Stomach (tissue), 8 donors: ENCODE measurements at regions not wholly inside any gene's neighbourhood (a gene's known extent, or its start where the extent isn't known, plus 50 kb on each side); places are given as distances from the start of the nearest gene placed in this dataset.
"Not testable (repeated sequence)": the region's sequence is repeated elsewhere in the genome, so short reads cannot be mapped to it uniquely, and the experiment has no call there.

Experiments
- DNase-seq, 2 donors: peaks; one replicate each; pipeline versions ENCODE4 v3.0.0 to v3.0.0-alpha.2; 2013 to 2019
- H3K27ac ChIP-seq, 5 donors: fragments of 200-600 bp in 4 of 5; sonication (generic) in 4 of 5; one replicate each; pipeline ENCODE4 v1.5.1; 2013 to 2019; ENCODE audit warnings: mild to moderate bottlenecking in 1 of 5, moderate library complexity in 1 of 5
- H3K27me3 ChIP-seq, 3 donors: fragments of 200-600 bp; sonication (generic); one replicate each; pipeline ENCODE4 v1.5.1; 2017 to 2019; ENCODE audit warnings: mixed run types in 1 of 3
- H3K36me3 ChIP-seq, 4 donors: fragments of 200-600 bp; sonication (generic); 1 replicate in 3 of 4; 2 replicates in 1 of 4; pipeline ENCODE4 v1.5.1; 2016 to 2019
- H3K4me1 ChIP-seq, 4 donors: fragments of 200-600 bp; sonication (generic); one replicate each; pipeline ENCODE4 v1.5.1; 2016 to 2019
- H3K4me3 ChIP-seq, 4 donors: fragments of 200-600 bp; sonication (generic) in 3 of 4; one replicate each; pipeline ENCODE4 v1.5.1; 2016 to 2019; ENCODE audit warnings: mild to moderate bottlenecking in 1 of 4
- H3K9me3 ChIP-seq, 4 donors: fragments of 200-600 bp; sonication (generic); one replicate each; pipeline ENCODE4 v1.5.1; 2016 to 2019
- CTCF ChIP-seq, 7 experiments: fragments of 450-650 bp in 4 of 7; fragments of 200-600 bp in 3 of 7; sonication (generic) in 3 of 7; IDR thresholded peaks; one replicate each; pipeline ENCODE4 v1.5.1; 2016 to 2019; ENCODE audit warnings: antibody characterized with exemption in 7 of 7, control low read depth in 2 of 7, mild to moderate bottlenecking in 1 of 7
- EP300 ChIP-seq: sonication (generic); formaldehyde crosslinking; IDR thresholded peaks from one replicate; pipeline ENCODE4 v1.6.1; 2017; ENCODE audit warnings: antibody characterized with exemption
- POLR2A ChIP-seq, 4 donors: fragments of 450-650 bp; IDR thresholded peaks; one replicate each; pipeline ENCODE4 v1.6.1; 2016; ENCODE audit warnings: antibody characterized with exemption in 4 of 4, control low read depth in 2 of 4, mild to moderate bottlenecking in 1 of 4, moderate library complexity in 1 of 4
- POLR2AphosphoS5 ChIP-seq, 3 donors: sonication (generic); formaldehyde crosslinking; IDR thresholded peaks; one replicate each; pipeline ENCODE4 v1.6.1; 2016; ENCODE audit warnings: antibody characterized with exemption in 3 of 3
- WGBS, 5 donors: extraction: QIAGEN DNeasy Blood & Tissue Kit in 3 of 5; methylation state at CpG; one replicate each; pipeline versions ENCODE4 v1.1.5 to v1.1.7; 2013 to 2018; 5-methylcytosine and 5-hydroxymethylcytosine counted together
- intact Hi-C: fragments of 100-400 bp; cut with DNase I; formaldehyde crosslinking; loops from one replicate; pipeline ENCODE4 v1.15.1; 2023; ENCODE audit warnings: low total_unique reads
- donor health status: healthy with polysubstance abuse.
- donor health status: Bipolar disorder and iron deficiency.
- donor health status: healthy.

GRCh38 chr17:27368980-27369379 lies 75.1 kb downstream of the WSB1 start:
- peaks cover 4 to 16% (median 9%) of the 10 kb centered on the region in 4 donors for H3K9me3 ChIP-seq
- no peak for TF ChIP-seq EP300
- H3K4me1 ChIP-seq: peaks cover 0 to 3% (median 0%) of the 10 kb centered on the region in 4 donors
- 61 to 75% (median 70%) methylated on average over 4 of the region's 4 CpGs for WGBS, 5 donors
- no peaks in the 10 kb centered on the region for H3K27me3 ChIP-seq
- intact Hi-C loops: no loop called here
- no peak for DNase-seq
- H3K4me3 ChIP-seq: no peak overlapping the region
- no peak overlapping the region for H3K27ac ChIP-seq
- no peaks in the 10 kb centered on the region for H3K36me3 ChIP-seq

- no peak overlapping the region for H3K4me3 ChIP-seq
- TF ChIP-seq POLR2AphosphoS5 (IDR thresholded peaks at IDR 0.05): no peak
- no peak for TF ChIP-seq EP300
- TF ChIP-seq CTCF (IDR thresholded peaks at IDR 0.05): no peak
- no peak for TF ChIP-seq POLR2A (IDR thresholded peaks at IDR 0.05)
- intact Hi-C loops: no loop called here
- no peaks in the 10 kb centered on the region for H3K36me3 ChIP-seq
- 92 to 100% (median 100%) methylated on average over 1 of the region's 1 CpG for WGBS, 5 donors
- DNase-seq: no peak
- no peaks in the 10 kb centered on the region for H3K27me3 ChIP-seq
- no peak overlapping the region for H3K27ac ChIP-seq
- no peaks in the 10 kb centered on the region for H3K4me1 ChIP-seq
- peaks cover 4 to 19% (median 10%) of the 10 kb centered on the region in 4 donors for H3K9me3 ChIP-seq
These were observed 76.9 kb downstream of the WSB1 start for GRCh38 chr17:27370776-27371175.

- DNase-seq, H3K4me3 ChIP-seq, H3K4me1 ChIP-seq, H3K27ac ChIP-seq, intact Hi-C loops, H3K36me3 ChIP-seq, H3K27me3 ChIP-seq: not testable (repeated sequence)
- peaks cover 4 to 26% (median 10%) of the 10 kb centered on the region in 4 donors for H3K9me3 ChIP-seq
These were observed 79.8 kb downstream of the WSB1 start for GRCh38 chr17:27373695-27374094.

GRCh38 chr17:27376637-27377547 lies 79.4 kb upstream of the KSR1 start:
- peaks cover 17 to 23% (median 17%) of the 10 kb centered on the region in 4 donors for H3K4me1 ChIP-seq
- H3K36me3 ChIP-seq: no peaks in the 10 kb centered on the region
- H3K27ac ChIP-seq: no peak overlapping the region
- H3K27me3 ChIP-seq: peaks cover 0 to 12% (median 0%) of the 10 kb centered on the region in 3 donors
- DNase-seq: no peak
- H3K9me3 ChIP-seq: peaks cover 0 to 15% (median 6%) of the 10 kb centered on the region in 4 donors
- H3K4me3 ChIP-seq: no peak overlapping the region
- no peak for TF ChIP-seq POLR2AphosphoS5 (IDR thresholded peaks at IDR 0.05)
- TF ChIP-seq POLR2A (IDR thresholded peaks at IDR 0.05): no peak
- no peak for TF ChIP-seq CTCF (IDR thresholded peaks at IDR 0.05)
- no peak for TF ChIP-seq EP300
- 72 to 85% (median 82%) methylated on average over 5 of the region's 5 CpGs for WGBS, 5 donors
- intact Hi-C loops: no loop called here

- no peaks in the 10 kb centered on the region for H3K36me3 ChIP-seq
- no peak for TF ChIP-seq EP300
- no peak for TF ChIP-seq POLR2A (IDR thresholded peaks at IDR 0.05)
- TF ChIP-seq CTCF (IDR thresholded peaks at IDR 0.05): no peak
- no peak for TF ChIP-seq POLR2AphosphoS5 (IDR thresholded peaks at IDR 0.05)
- peaks cover 17 to 23% (median 17%) of the 10 kb centered on the region in 4 donors for H3K4me1 ChIP-seq
- H3K4me3 ChIP-seq: no peak overlapping the region
- H3K27me3 ChIP-seq: peaks cover 0 to 12% (median 0%) of the 10 kb centered on the region in 3 donors
- peaks cover 0 to 13% (median 4%) of the 10 kb centered on the region in 4 donors for H3K9me3 ChIP-seq
- WGBS, 5 donors: 70 to 88% (median 76%) methylated on average over 9 of the region's 9 CpGs
- intact Hi-C loops: no loop called here
- peak overlapping the region in 1 of 5 donors; percentile 71 for H3K27ac ChIP-seq
- no peak for DNase-seq
These were observed 77.6 kb upstream of the KSR1 start for GRCh38 chr17:27378482-27379175.
